Right atrium auricular region (tissue), 2 donors: ENCODE measurements at regions not wholly inside any gene's neighbourhood (a gene's known extent, or its start where the extent isn't known, plus 50 kb on each side); places are given as distances from the start of the nearest gene placed in this dataset.

Experiments used
- DNase-seq: peaks from one replicate; pipeline ENCODE4 v3.0.0-alpha.2; 2019; ENCODE audit warnings: low spot score
- H3K27ac ChIP-seq, 2 donors: fragments of 200-600 bp; sonication (generic); 1 replicate in 1 of 2; 2 replicates in 1 of 2; pipeline ENCODE4 v1.5.1; 2016 to 2019
- H3K27me3 ChIP-seq, 2 donors: fragments of 200-600 bp; sonication (generic); one replicate each; pipeline versions ENCODE4 v1.5.1 to v1.6.0; 2017 to 2019
- H3K36me3 ChIP-seq: fragments of 200-600 bp; sonication (generic); one replicate; pipeline ENCODE4 v1.5.1; 2016
- H3K4me1 ChIP-seq, 2 donors: fragments of 200-600 bp; sonication (generic); one replicate each; pipeline versions ENCODE4 v1.5.1 to v1.6.0; 2017 to 2019
- H3K4me3 ChIP-seq, 2 donors: fragments of 200-600 bp; sonication (generic); 1 replicate in 1 of 2; 2 replicates in 1 of 2; pipeline ENCODE4 v1.5.1; 2017 to 2019; ENCODE audit warnings: mild to moderate bottlenecking in 1 of 2, moderate library complexity in 1 of 2
- H3K9me3 ChIP-seq, 2 donors: fragments of 200-600 bp; sonication (generic); one replicate each; pipeline ENCODE4 v1.5.1; 2019
- microRNA counts, 2 donors: library from miRNA; unstranded; fragments of <30 nt; microRNA quantifications; one replicate each; lab custom pipeline; 2016 to 2017
- microRNA-seq, 2 donors: library from miRNA; unstranded; fragments of <30 nt; microRNA quantifications; one replicate each; pipeline ENCODE4, GENCODE V29; 2016 to 2017; ENCODE audit warnings: borderline number of aligned reads in 2 of 2, borderline replicate concordance in 1 of 2
- TF ChIP-seq, protein P1 (sequence below), 2 donors: fragments of 200-600 bp; sonication (generic); IDR thresholded peaks; one replicate each; pipeline ENCODE4 v1.5.1; 2019; ENCODE audit warnings: antibody characterized with exemption in 2 of 2

- DNase-seq, result no peak
- H3K36me3 ChIP-seq, result no peaks in the 10 kb centered on the region
- TF ChIP-seq, protein P1, sequence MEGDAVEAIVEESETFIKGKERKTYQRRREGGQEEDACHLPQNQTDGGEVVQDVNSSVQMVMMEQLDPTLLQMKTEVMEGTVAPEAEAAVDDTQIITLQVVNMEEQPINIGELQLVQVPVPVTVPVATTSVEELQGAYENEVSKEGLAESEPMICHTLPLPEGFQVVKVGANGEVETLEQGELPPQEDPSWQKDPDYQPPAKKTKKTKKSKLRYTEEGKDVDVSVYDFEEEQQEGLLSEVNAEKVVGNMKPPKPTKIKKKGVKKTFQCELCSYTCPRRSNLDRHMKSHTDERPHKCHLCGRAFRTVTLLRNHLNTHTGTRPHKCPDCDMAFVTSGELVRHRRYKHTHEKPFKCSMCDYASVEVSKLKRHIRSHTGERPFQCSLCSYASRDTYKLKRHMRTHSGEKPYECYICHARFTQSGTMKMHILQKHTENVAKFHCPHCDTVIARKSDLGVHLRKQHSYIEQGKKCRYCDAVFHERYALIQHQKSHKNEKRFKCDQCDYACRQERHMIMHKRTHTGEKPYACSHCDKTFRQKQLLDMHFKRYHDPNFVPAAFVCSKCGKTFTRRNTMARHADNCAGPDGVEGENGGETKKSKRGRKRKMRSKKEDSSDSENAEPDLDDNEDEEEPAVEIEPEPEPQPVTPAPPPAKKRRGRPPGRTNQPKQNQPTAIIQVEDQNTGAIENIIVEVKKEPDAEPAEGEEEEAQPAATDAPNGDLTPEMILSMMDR (IDR thresholded peaks at IDR 0.05), result no peak
- H3K4me1 ChIP-seq, result no peaks in the 10 kb centered on the region
- H3K4me3 ChIP-seq, result no peak overlapping the region
- no peak overlapping the region for H3K27ac ChIP-seq
- H3K9me3 ChIP-seq, result peaks cover 0 to 12% of the 10 kb centered on the region in 2 donors
- no peaks in the 10 kb centered on the region for H3K27me3 ChIP-seq
Measured at GRCh38 chr22:22835242-22835641, 52.4 kb upstream of the IGLL5 start.

GRCh38 chr22:22835771-22836291 is 51.8 kb upstream of the IGLL5 start:
- no peaks in the 10 kb centered on the region for H3K4me1 ChIP-seq
- no peaks in the 10 kb centered on the region for H3K36me3 ChIP-seq
- DNase-seq, result no peak
- H3K27me3 ChIP-seq, result no peaks in the 10 kb centered on the region
- peaks cover 0 to 7% of the 10 kb centered on the region in 2 donors for H3K9me3 ChIP-seq
- no peak overlapping the region for H3K27ac ChIP-seq
- TF ChIP-seq, protein P1 (IDR thresholded peaks at IDR 0.05), result no peak
- H3K4me3 ChIP-seq, result no peak overlapping the region

- Histone ChIP-seq H3K27ac (no peak overlapping the region), H3K4me1 (no peaks in the 10 kb centered on the region), H3K36me3 (no peaks in the 10 kb centered on the region), H3K9me3 (no peaks in the 10 kb centered on the region), H3K4me3 (no peak overlapping the region), H3K27me3 (no peaks in the 10 kb centered on the region)
- TF ChIP-seq, protein P1 (IDR thresholded peaks at IDR 0.05), result no peak
- DNase-seq, result no peak
Measured at GRCh38 chr22:22836635-22837034, 51.0 kb upstream of the IGLL5 start.

MicroRNAs in the stretch of these regions (microRNA counts, 767-probe panel; counts per million panel counts)
- 0 to 31.0 counts per million in 2 donors for microRNA hsa-miR-650 (lab: Ali Mortazavi, UCI)

Small RNA genes lying in the stretch of these regions (microRNA-seq; reads per million reads assigned to microRNA genes)
- gene MIR650, result 0 reads per million in 2 donors
